CD14-positive monocyte (primary cell): ENCODE measurements at regions not wholly inside any gene's neighbourhood (a gene's known extent, or its start where the extent isn't known, plus 50 kb on each side); places are given as distances from the start of the nearest gene placed in this dataset.

Experiments
- DNase-seq, 3 donors: peaks; one replicate each; pipeline ENCODE4 v3.0.0-alpha.2; 2011 to 2022
- H2AFZ ChIP-seq: 2 replicates; pipeline ENCODE4 v1.6.0; 2012; ENCODE audit warnings: mild to moderate bottlenecking, low read depth, low read length, inconsistent platforms; ENCODE audit not compliant: insufficient read depth, poor library complexity, severe bottlenecking
- H3K27ac ChIP-seq, 2 donors: 1 replicate in 1 of 2; 2 replicates in 1 of 2; pipeline ENCODE4 v1.5.1; 2012 to 2013; ENCODE audit warnings: low read length in 2 of 2, control low read depth in 1 of 2, inconsistent platforms in 1 of 2, low read depth in 1 of 2, mild to moderate bottlenecking in 1 of 2
- H3K27me3 ChIP-seq, 2 donors: one replicate each; pipeline versions ENCODE4 v1.6.0 to v1.6.1; 2011 to 2013; ENCODE audit warnings: low read length in 2 of 2; ENCODE audit not compliant: control insufficient read depth in 2 of 2, insufficient read depth in 2 of 2
- H3K36me3 ChIP-seq, 2 donors: replicated peaks in 1 of 2; 1 replicate in 1 of 2; 2 replicates in 1 of 2; pipeline versions ENCODE4 v1.5.1 to v1.6.1; 2012 to 2013; ENCODE audit warnings: low read length in 2 of 2, control low read depth in 1 of 2, inconsistent platforms in 1 of 2, mild to moderate bottlenecking in 1 of 2; ENCODE audit not compliant: insufficient read depth in 2 of 2, control insufficient read depth in 1 of 2
- H3K4me1 ChIP-seq, 2 donors: 1 replicate in 1 of 2; 2 replicates in 1 of 2; pipeline versions ENCODE4 v1.5.1 to v1.6.1; 2012 to 2013; ENCODE audit warnings: low read length in 2 of 2, control low read depth in 1 of 2, inconsistent platforms in 1 of 2, mild to moderate bottlenecking in 1 of 2, moderate library complexity in 1 of 2; ENCODE audit not compliant: insufficient read depth in 2 of 2, control insufficient read depth in 1 of 2
- H3K4me2 ChIP-seq: replicated peaks from 2 replicates; pipeline ENCODE3; 2012; ENCODE audit warnings: low read length, moderate library complexity, mild to moderate bottlenecking; ENCODE audit not compliant: poor library complexity, severe bottlenecking; ENCODE audit errors: extremely low read depth
- H3K4me3 ChIP-seq, 3 experiments: fragments of 200-600 bp in 1 of 3; sonication (generic) in 1 of 3; replicated peaks in 1 of 3; 1 replicate in 2 of 3; 2 replicates in 1 of 3; pipeline ENCODE4 v1.5.1; 2011 to 2013; ENCODE audit warnings: low read length in 3 of 3, mild to moderate bottlenecking in 3 of 3, control low read depth in 2 of 3, low read depth in 2 of 3, inconsistent platforms in 1 of 3, moderate library complexity in 1 of 3
- H3K79me2 ChIP-seq: 2 replicates; pipeline ENCODE4 v1.6.0; 2012; ENCODE audit warnings: mild to moderate bottlenecking, control low read depth, inconsistent platforms, low read length, moderate library complexity; ENCODE audit not compliant: insufficient read depth
- H3K9ac ChIP-seq: 2 replicates; pipeline ENCODE4 v1.6.0; 2017; ENCODE audit warnings: low read length, mild to moderate bottlenecking; ENCODE audit not compliant: insufficient read depth, poor library complexity, severe bottlenecking
- H3K9me3 ChIP-seq, 2 donors: replicated peaks in 1 of 2; 1 replicate in 1 of 2; 2 replicates in 1 of 2; pipeline versions ENCODE4 v1.5.1 to v1.6.1; 2012 to 2013; ENCODE audit warnings: low read length in 2 of 2, control low read depth in 1 of 2; ENCODE audit not compliant: control insufficient read depth in 1 of 2, insufficient read depth in 1 of 2
- H4K20me1 ChIP-seq: 2 replicates; pipeline ENCODE4 v1.6.0; 2012; ENCODE audit warnings: mild to moderate bottlenecking, low read length, control low read depth, moderate library complexity; ENCODE audit not compliant: insufficient read depth
- H3K27ac Mint-ChIP-seq, 7 donors: one replicate each; pipeline ENCODE4 v1.8.0; 2020; ENCODE audit warnings: mild to moderate bottlenecking in 7 of 7, mixed read lengths in 7 of 7, moderate library complexity in 6 of 7, inconsistent platforms in 2 of 7
- H3K27me3 Mint-ChIP-seq, 3 donors: one replicate each; pipeline ENCODE4 v1.8.0; 2021 to 2022; ENCODE audit warnings: low read depth in 3 of 3, mild to moderate bottlenecking in 3 of 3, mixed read lengths in 3 of 3, moderate library complexity in 3 of 3, inconsistent platforms in 1 of 3
- H3K36me3 Mint-ChIP-seq, 2 donors: one replicate each; pipeline ENCODE4 v1.8.0; 2020; ENCODE audit warnings: mixed read lengths in 2 of 2, inconsistent platforms in 1 of 2, mild to moderate bottlenecking in 1 of 2
- H3K4me1 Mint-ChIP-seq: one replicate; pipeline ENCODE4 v1.8.0; 2020; ENCODE audit warnings: mild to moderate bottlenecking, mixed read lengths
- H3K4me3 Mint-ChIP-seq, 2 donors: one replicate each; pipeline ENCODE4 v1.8.0; 2020; ENCODE audit warnings: mild to moderate bottlenecking in 2 of 2, mixed read lengths in 2 of 2, moderate library complexity in 1 of 2
- H3K9me3 Mint-ChIP-seq, 7 donors: one replicate each; pipeline ENCODE4 v1.8.0; 2020 to 2022; ENCODE audit warnings: mixed read lengths in 7 of 7, mild to moderate bottlenecking in 6 of 7, moderate library complexity in 6 of 7, inconsistent platforms in 2 of 7
- CTCF ChIP-seq: fragments of 200-600 bp; IDR thresholded peaks from one replicate; pipeline ENCODE4 v1.8.0; 2022; ENCODE audit warnings: antibody characterized with exemption, mild to moderate bottlenecking
- WGBS: methylation state at CpG from one replicate; pipeline ENCODE4 v1.1.5; 2013; ENCODE audit warnings: missing lambda C conversion rate; ENCODE audit not compliant: insufficient coverage; 5-methylcytosine and 5-hydroxymethylcytosine counted together
- intact Hi-C, 2 donors: fragments of 100-400 bp; cut with micrococcal nuclease; formaldehyde crosslinking; loops; one replicate each; pipeline versions ENCODE4 v1.15.0 to v1.15.1; 2023

- peaks cover 14 to 40% (median 34%) of the 10 kb centered on the region in 7 donors for H3K9me3 Mint-ChIP-seq
- Histone ChIP-seq H3K9ac (no peak overlapping the region), H3K36me3 (no peaks in the 10 kb centered on the region), H3K27me3 (no peaks in the 10 kb centered on the region), H2AFZ (no peak overlapping the region), H3K4me3 (no peak overlapping the region), H4K20me1 (no peaks in the 10 kb centered on the region), H3K4me1 (no peaks in the 10 kb centered on the region), H3K4me2 (no peak overlapping the region), H3K27ac (no peak overlapping the region), H3K79me2 (no peaks in the 10 kb centered on the region), H3K9me3 (peaks cover 27 to 29% of the 10 kb centered on the region in 2 donors)
- no peak overlapping the region for H3K4me3 Mint-ChIP-seq
- peaks cover 0 to 2% (median 0%) of the 10 kb centered on the region in 3 donors for H3K27me3 Mint-ChIP-seq
- no peak for TF ChIP-seq CTCF
- 100% methylated on average over 3 of the region's 4 CpGs for whole genome bisulfite sequencing
- H3K27ac Mint-ChIP-seq, result no peak overlapping the region
- DNase-seq, result no peak
- intact Hi-C loops, result no loop called here
- no peaks in the 10 kb centered on the region for H3K4me1 Mint-ChIP-seq
- H3K36me3 Mint-ChIP-seq, result no peaks in the 10 kb centered on the region
Observed at GRCh38 chr18:76752400-76752799, 70.0 kb upstream of the ZNF236 start.

- intact Hi-C loops, result no loop called here
- Mint-ChIP-seq H3K4me3 (no peak overlapping the region), H3K9me3 (peaks cover 14 to 44% (median 35%) of the 10 kb centered on the region in 7 donors), H3K27ac (no peak overlapping the region), H3K36me3 (no peaks in the 10 kb centered on the region), H3K4me1 (no peaks in the 10 kb centered on the region), H3K27me3 (peaks cover 0 to 2% (median 0%) of the 10 kb centered on the region in 3 donors)
- Histone ChIP-seq H3K79me2 (no peaks in the 10 kb centered on the region), H3K4me3 (no peak overlapping the region), H2AFZ (no peak overlapping the region), H3K27me3 (no peaks in the 10 kb centered on the region), H3K36me3 (no peaks in the 10 kb centered on the region), H3K9me3 (peaks cover 27 to 29% of the 10 kb centered on the region in 2 donors), H3K9ac (no peak overlapping the region), H3K4me1 (no peaks in the 10 kb centered on the region), H4K20me1 (no peaks in the 10 kb centered on the region), H3K4me2 (no peak overlapping the region), H3K27ac (no peak overlapping the region)
- no peak for TF ChIP-seq CTCF
- 87% methylated on average over 2 of the region's 5 CpGs for WGBS
- no peak for DNase-seq
Observed at GRCh38 chr18:76750917-76751890, 71.2 kb upstream of the ZNF236 start.
